K562 (cell line): ENCODE measurements at regions not wholly inside any gene's neighbourhood (a gene's known extent, or its start where the extent isn't known, plus 50 kb on each side); places are given as distances from the start of the nearest gene placed in this dataset.

Experiments
- ATAC-seq: fragments of 200-7000 bp; cut with Tn5 transposase; 3 replicates; pipeline ENCODE4 v1.9.1; 2020; ENCODE audit warnings: moderate library complexity
- BruUV-seq: library from RNA; stranded (reverse); fragments of 400-500 nt; replicated peaks from 2 replicates; lab custom pipeline; 2021; lab: Mats Ljungman, UMichigan
- CTCF ChIA-PET: fragments of 300-600 bp; formaldehyde crosslinking; extraction: SDS; loops from one replicate; lab custom pipeline; 2021; ENCODE audit warnings: low intra/inter-chr PET ratio; lab: Yijun Ruan, JAX
- POLR2A ChIA-PET: fragments of 300-600, 350-650 bp; sonication (Branson Sonifier 250); formaldehyde crosslinking; extraction: SDS; loops from one replicate; lab custom pipeline; 2021; ENCODE audit warnings: antibody characterized with exemption, inconsistent platforms; lab: Yijun Ruan, JAX
- DNase-seq, 4 experiments: peaks; one replicate each; pipeline versions ENCODE4 v3.0.0 to v3.0.0-alpha.2; 2011 to 2018; ENCODE audit warnings: low spot score in 3 of 4, mixed read lengths in 3 of 4; ENCODE audit errors: extremely low read depth in 1 of 4
- FAIRE-seq: peaks from 2 replicates; lab custom pipeline; 2011; peaks lifted over from hg19 to GRCh38; lab: Jason Lieb, UNC
- H2AFZ ChIP-seq: 2 replicates; pipeline ENCODE4 v1.6.0; 2011; ENCODE audit warnings: low read depth, low read length, control low read depth, inconsistent platforms
- H3K27ac ChIP-seq: fragments of 200-600 bp; 3 replicates; pipeline ENCODE4 v1.8.0; 2011; ENCODE audit warnings: low read depth, mild to moderate bottlenecking, control low read depth, inconsistent platforms, low read length, moderate library complexity, mixed read lengths; ENCODE audit errors: extremely low read depth
- H3K27me3 ChIP-seq, 2 experiments: fragments of 300-600 bp in 1 of 2; 2 replicates in 1 of 2; 3 replicates in 1 of 2; pipeline versions ENCODE4 v1.6.0 to v1.8.0; 2011; ENCODE audit warnings: inconsistent platforms in 2 of 2, low read length in 2 of 2, mild to moderate bottlenecking in 1 of 2, mixed read lengths in 1 of 2, moderate library complexity in 1 of 2; ENCODE audit not compliant: control insufficient read depth in 2 of 2, insufficient read depth in 2 of 2
- H3K36me3 ChIP-seq: fragments of 300-600 bp; 3 replicates; pipeline ENCODE4 v1.8.0; 2011; ENCODE audit warnings: mild to moderate bottlenecking, low read length, inconsistent platforms; ENCODE audit not compliant: control insufficient read depth, insufficient read depth
- H3K4me1 ChIP-seq, 2 experiments: fragments of 200-600 bp in 1 of 2; replicated peaks in 1 of 2; 2 replicates in 1 of 2; 3 replicates in 1 of 2; pipeline versions ENCODE4 v1.5.1 to v1.8.0; 2011; ENCODE audit warnings: inconsistent platforms in 2 of 2, low read length in 2 of 2, mild to moderate bottlenecking in 1 of 2, mixed read lengths in 1 of 2, moderate library complexity in 1 of 2; ENCODE audit not compliant: control insufficient read depth in 2 of 2, insufficient read depth in 2 of 2
- H3K4me2 ChIP-seq: 2 replicates; pipeline ENCODE4 v1.6.1; 2011; ENCODE audit warnings: low read length, control low read depth, inconsistent platforms, mixed read lengths; ENCODE audit not compliant: insufficient read depth
- H3K4me3 ChIP-seq: fragments of 200-600 bp; sonication (generic), shearing (Covaris generic); 2 replicates; pipeline ENCODE4 v1.5.1; 2016; ENCODE audit warnings: control low read depth, inconsistent platforms
- H3K79me2 ChIP-seq: fragments of 200-600 bp; 3 replicates; pipeline ENCODE4 v1.8.0; 2011; ENCODE audit warnings: low read length, inconsistent platforms; ENCODE audit not compliant: control insufficient read depth, insufficient read depth
- H3K9ac ChIP-seq, 2 experiments: 2 replicates each; pipeline versions ENCODE4 v1.6.0 to v1.6.1; 2011; ENCODE audit warnings: low read depth in 2 of 2, low read length in 2 of 2, control low read depth in 1 of 2, inconsistent platforms in 1 of 2, mild to moderate bottlenecking in 1 of 2, mixed read lengths in 1 of 2; ENCODE audit not compliant: insufficient read depth in 1 of 2
- H3K9me1 ChIP-seq: one replicate; pipeline ENCODE4 v1.6.0; 2011; ENCODE audit warnings: inconsistent platforms, mild to moderate bottlenecking, low read length, moderate library complexity; ENCODE audit not compliant: control insufficient read depth, insufficient read depth
- H3K9me3 ChIP-seq: replicated peaks from 2 replicates; pipeline ENCODE4 v1.5.1; 2011; ENCODE audit warnings: low read depth, low read length, inconsistent platforms; ENCODE audit not compliant: control insufficient read depth, insufficient read depth
- H4K20me1 ChIP-seq: replicated peaks from 2 replicates; pipeline ENCODE4 v1.6.1; 2011; ENCODE audit warnings: low read length, inconsistent platforms, mixed read lengths; ENCODE audit not compliant: control insufficient read depth, insufficient read depth
- BDP1 ChIP-seq: IDR thresholded peaks from 3 replicates; pipeline ENCODE4 v1.6.1; 2011; ENCODE audit not compliant: insufficient read length, insufficient read depth
- EHMT2 ChIP-seq: fragments of 450-650 bp; IDR thresholded peaks from 2 replicates; pipeline ENCODE4 v1.6.1; 2018; ENCODE audit warnings: antibody characterized with exemption
- FOXP4 ChIP-seq: sonication (generic); formaldehyde crosslinking; IDR thresholded peaks from 2 replicates; pipeline ENCODE4 v1.8.0; 2022; ENCODE audit warnings: mild to moderate bottlenecking, missing genetic modification reagents, borderline replicate concordance
- NCOA6 ChIP-seq: fragments of 450-650 bp; IDR thresholded peaks from 2 replicates; pipeline ENCODE4 v1.6.1; 2017; ENCODE audit warnings: mild to moderate bottlenecking
- NCOR1 ChIP-seq: fragments of 450-650 bp; IDR thresholded peaks from 2 replicates; pipeline ENCODE4 v1.6.1; 2016; ENCODE audit warnings: mild to moderate bottlenecking, moderate library complexity
- NR2C1 ChIP-seq, 2 experiments: fragments of 450-650 bp; IDR thresholded peaks; 2 replicates each; pipeline ENCODE4 v1.6.1; 2017; ENCODE audit warnings: mild to moderate bottlenecking in 2 of 2, antibody characterized with exemption in 1 of 2, inconsistent platforms in 1 of 2, missing compliant biosample characterization in 1 of 2, missing genetic modification characterization in 1 of 2
- PATZ1 ChIP-seq: fragments of 250-450 bp; sonication (Bioruptor Pico); IDR thresholded peaks from 2 replicates; pipeline ENCODE4 v1.5.0; 2020; ENCODE audit warnings: mild to moderate bottlenecking, borderline replicate concordance
- SIX5 ChIP-seq, 2 experiments: IDR thresholded peaks; 2 replicates each; pipeline ENCODE4 v1.6.1; 2011; ENCODE audit warnings: low read length in 2 of 2, borderline replicate concordance in 1 of 2, low read depth in 1 of 2, mild to moderate bottlenecking in 1 of 2, moderate library complexity in 1 of 2; ENCODE audit not compliant: insufficient read depth in 1 of 2
- ZNF444 ChIP-seq: fragments of 250-450 bp; sonication (Bioruptor Pico); IDR thresholded peaks from 2 replicates; pipeline ENCODE4 v1.4.0; 2020; ENCODE audit warnings: mild to moderate bottlenecking, moderate library complexity
- ZNF551 ChIP-seq: fragments of 250-450 bp; sonication (Bioruptor Pico); IDR thresholded peaks from 2 replicates; pipeline ENCODE4 v1.5.0; 2021; ENCODE audit warnings: mild to moderate bottlenecking, moderate library complexity
- ZNF766 ChIP-seq: fragments of 200-800 bp; sonication (Bioruptor generic); conservative IDR thresholded peaks from 2 replicates; pipeline ENCODE4 v1.6.1; 2016; ENCODE audit warnings: missing genetic modification characterization, missing compliant biosample characterization
- ZNF77 ChIP-seq: fragments of 250-450 bp; sonication (Bioruptor Pico); IDR thresholded peaks from 2 replicates; pipeline ENCODE4 v1.5.0; 2020
- WGBS: fragments of 100-300 bp; shearing (Covaris generic); methylation state at CpG from one replicate; pipeline ENCODE4 v1.1.6; 2016; ENCODE audit warnings: low coverage, mixed read lengths; ENCODE audit not compliant: insufficient coverage; ENCODE audit errors: missing lambda C conversion rate; 5-methylcytosine and 5-hydroxymethylcytosine counted together
- in situ Hi-C: fragments of 300-500 bp; cut with MboI; formaldehyde crosslinking; loops from 4 replicates; pipeline ENCODE4 v1.15.0; 2018; ENCODE audit warnings: inconsistent platforms, mixed read lengths
- intact Hi-C: fragments of 100-400 bp; cut with micrococcal nuclease; formaldehyde crosslinking; loops from 2 replicates; pipeline ENCODE4 v1.14.2; 2022
- TF ChIP-seq, protein P1 (sequence below): fragments of 450-650 bp; IDR thresholded peaks from 2 replicates; pipeline ENCODE4 v1.7.1; 2018; ENCODE audit warnings: mild to moderate bottlenecking, low read depth; ENCODE audit not compliant: partially characterized antibody
- TF ChIP-seq, protein P2 (sequence below): fragments of 450-650 bp; conservative IDR thresholded peaks from 2 replicates; pipeline ENCODE4 v1.6.1; 2016; ENCODE audit warnings: missing genetic modification characterization, low read depth, mild to moderate bottlenecking, missing compliant biosample characterization, moderate library complexity

- TF ChIP-seq NR2C1 (IDR thresholded peaks at IDR 0.05), result no peak
- TF ChIP-seq NR2C1 (tag; IDR thresholded peaks at IDR 0.05), result no peak
- TF ChIP-seq, protein P1, sequence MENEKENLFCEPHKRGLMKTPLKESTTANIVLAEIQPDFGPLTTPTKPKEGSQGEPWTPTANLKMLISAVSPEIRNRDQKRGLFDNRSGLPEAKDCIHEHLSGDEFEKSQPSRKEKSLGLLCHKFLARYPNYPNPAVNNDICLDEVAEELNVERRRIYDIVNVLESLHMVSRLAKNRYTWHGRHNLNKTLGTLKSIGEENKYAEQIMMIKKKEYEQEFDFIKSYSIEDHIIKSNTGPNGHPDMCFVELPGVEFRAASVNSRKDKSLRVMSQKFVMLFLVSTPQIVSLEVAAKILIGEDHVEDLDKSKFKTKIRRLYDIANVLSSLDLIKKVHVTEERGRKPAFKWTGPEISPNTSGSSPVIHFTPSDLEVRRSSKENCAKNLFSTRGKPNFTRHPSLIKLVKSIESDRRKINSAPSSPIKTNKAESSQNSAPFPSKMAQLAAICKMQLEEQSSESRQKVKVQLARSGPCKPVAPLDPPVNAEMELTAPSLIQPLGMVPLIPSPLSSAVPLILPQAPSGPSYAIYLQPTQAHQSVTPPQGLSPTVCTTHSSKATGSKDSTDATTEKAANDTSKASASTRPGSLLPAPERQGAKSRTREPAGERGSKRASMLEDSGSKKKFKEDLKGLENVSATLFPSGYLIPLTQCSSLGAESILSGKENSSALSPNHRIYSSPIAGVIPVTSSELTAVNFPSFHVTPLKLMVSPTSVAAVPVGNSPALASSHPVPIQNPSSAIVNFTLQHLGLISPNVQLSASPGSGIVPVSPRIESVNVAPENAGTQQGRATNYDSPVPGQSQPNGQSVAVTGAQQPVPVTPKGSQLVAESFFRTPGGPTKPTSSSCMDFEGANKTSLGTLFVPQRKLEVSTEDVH, result no peak
- no peak for TF ChIP-seq ZNF766 (CRISPR knock-in tag)
- TF ChIP-seq ZNF444 (CRISPR knock-in tag), result no peak
- no peak for TF ChIP-seq NCOR1
- TF ChIP-seq NCOA6, result no peak
These were observed 441.3 kb downstream of the DAD1 start (continued) for GRCh38 chr14:22147716-22148115.

DNA sequence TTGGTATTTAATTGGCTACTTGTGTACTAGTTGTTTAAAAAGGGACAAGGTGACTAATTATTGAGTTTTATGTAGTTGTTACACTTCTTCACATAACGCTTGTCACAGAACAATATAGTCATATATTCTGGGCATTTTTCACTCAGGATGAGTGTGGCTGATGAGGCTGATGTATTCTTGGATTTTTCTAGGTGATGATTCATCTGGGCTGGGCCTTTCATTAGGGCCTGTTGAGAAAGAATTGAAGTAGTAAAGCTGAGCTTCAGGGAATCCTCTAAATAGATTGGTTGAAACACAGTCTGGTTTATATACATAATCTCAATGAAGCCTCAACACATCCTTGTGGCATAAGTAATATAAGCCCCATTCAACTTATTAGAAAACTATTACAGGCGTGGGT lies 445.7 kb downstream of the DAD1 start:
- Histone ChIP-seq H3K4me2 (no peak overlapping the region), H4K20me1 (no peaks in the 10 kb centered on the region), H3K9ac (no peak overlapping the region), H2AFZ (no peak overlapping the region), H3K9me3 (no peaks in the 10 kb centered on the region), H3K4me3 (no peak overlapping the region), H3K79me2 (no peaks in the 10 kb centered on the region), H3K27ac (no peak overlapping the region), H3K4me1 (no peaks in the 10 kb centered on the region), H3K9me1 (no peaks in the 10 kb centered on the region), H3K36me3 (no peaks in the 10 kb centered on the region), H3K27me3 (no peaks in the 10 kb centered on the region; a peak in 1 of 5 replicates)
- no TSS peak for BruUV-seq
- ChIA-PET CTCF (no interaction called here), POLR2A (interaction anchor here (0.9 kb wide), 1 partner anchor 20 kb away, joined by 3 read pairs; no protein-coding TSS in a partner anchor)
- ATAC-seq (no peak), FAIRE-seq (no peak), DNase-seq (no peak)
- WGBS, result 0% methylated on average over 2 of the region's 2 CpGs
- intact Hi-C loops, result no loop called here
- in situ Hi-C loops, result no loop called here
- TF ChIP-seq ZNF551 (no peak), FOXP4 (CRISPR knock-in tag) (no peak), BDP1 (no peak), SIX5 (IDR thresholded peaks at IDR 0.05; ENCODE audit: borderline replicate concordance in 1 of 2, insufficient read depth in 1 of 2, low read depth in 1 of 2, low read length in 2 of 2) (no peak), EHMT2 (no peak), PATZ1 (CRISPR knock-in tag) (no peak), ZNF77 (CRISPR knock-in tag) (no peak)
- TF ChIP-seq, protein P2, sequence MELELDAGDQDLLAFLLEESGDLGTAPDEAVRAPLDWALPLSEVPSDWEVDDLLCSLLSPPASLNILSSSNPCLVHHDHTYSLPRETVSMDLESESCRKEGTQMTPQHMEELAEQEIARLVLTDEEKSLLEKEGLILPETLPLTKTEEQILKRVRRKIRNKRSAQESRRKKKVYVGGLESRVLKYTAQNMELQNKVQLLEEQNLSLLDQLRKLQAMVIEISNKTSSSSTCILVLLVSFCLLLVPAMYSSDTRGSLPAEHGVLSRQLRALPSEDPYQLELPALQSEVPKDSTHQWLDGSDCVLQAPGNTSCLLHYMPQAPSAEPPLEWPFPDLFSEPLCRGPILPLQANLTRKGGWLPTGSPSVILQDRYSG (tag), result no peak
